ENCODE measurements at regions not wholly inside any gene's neighbourhood (a gene's known extent, or its start where the extent isn't known, plus 50 kb on each side); places are given as distances from the start of the nearest gene placed in this dataset.
A peak's percentile ranks its signal among the peaks of the same experiment; 100 is the strongest.
"Not testable (repeated sequence)": the region's sequence is repeated elsewhere in the genome, so short reads cannot be mapped to it uniquely, and the experiment has no call there.

DNA sequence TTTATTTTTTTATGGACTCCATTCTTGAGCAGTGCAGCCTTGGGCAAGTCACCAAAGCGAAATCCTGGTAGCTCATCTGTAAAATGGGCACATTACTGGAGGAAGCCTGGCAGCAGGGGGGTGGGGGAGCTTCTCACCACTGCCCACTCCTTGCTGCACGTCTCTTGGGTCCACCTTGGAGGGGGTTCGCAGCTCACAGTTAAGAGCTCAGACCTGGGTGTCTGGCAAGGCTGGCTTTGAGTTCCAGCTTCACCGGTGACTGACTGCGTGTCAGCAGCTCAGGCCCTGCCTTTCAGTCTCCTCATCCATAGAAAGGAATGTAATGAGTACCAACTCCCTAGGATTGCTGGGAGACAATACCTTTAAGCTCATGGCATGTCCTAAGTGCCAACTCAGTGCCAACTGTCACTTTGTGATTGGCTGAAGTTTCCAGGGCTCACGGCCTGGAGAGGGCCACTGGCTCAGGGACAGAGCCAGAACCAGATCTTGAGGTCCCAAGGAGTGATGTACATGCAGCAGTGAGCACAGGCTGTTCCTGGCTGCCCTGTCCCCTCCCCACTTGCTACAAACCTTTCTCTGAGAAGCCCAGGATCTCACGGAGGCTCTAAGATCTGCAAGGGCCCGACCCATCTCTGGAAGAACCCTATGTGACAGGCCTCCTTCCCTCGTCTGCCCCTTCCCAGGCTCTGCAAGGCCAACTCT lies 72.9 kb downstream of the C9orf50 start:
- Histone ChIP-seq H3K27ac (peak overlapping the region; percentile 51 to 71 (median 68)), H3K27me3 (peaks cover 0 to 10% (median 3%) of the 10 kb centered on the region in 3 donors), H3K4me1 (peaks cover 11 to 16% of the 10 kb centered on the region in 2 donors), H3K4me3 (no peak overlapping the region), H3K9me3 (no peaks in the 10 kb centered on the region), H3K36me3 (no peaks in the 10 kb centered on the region)
- no peak for TF ChIP-seq POLR2A (IDR thresholded peaks at IDR 0.05)
- TF ChIP-seq, protein P1, sequence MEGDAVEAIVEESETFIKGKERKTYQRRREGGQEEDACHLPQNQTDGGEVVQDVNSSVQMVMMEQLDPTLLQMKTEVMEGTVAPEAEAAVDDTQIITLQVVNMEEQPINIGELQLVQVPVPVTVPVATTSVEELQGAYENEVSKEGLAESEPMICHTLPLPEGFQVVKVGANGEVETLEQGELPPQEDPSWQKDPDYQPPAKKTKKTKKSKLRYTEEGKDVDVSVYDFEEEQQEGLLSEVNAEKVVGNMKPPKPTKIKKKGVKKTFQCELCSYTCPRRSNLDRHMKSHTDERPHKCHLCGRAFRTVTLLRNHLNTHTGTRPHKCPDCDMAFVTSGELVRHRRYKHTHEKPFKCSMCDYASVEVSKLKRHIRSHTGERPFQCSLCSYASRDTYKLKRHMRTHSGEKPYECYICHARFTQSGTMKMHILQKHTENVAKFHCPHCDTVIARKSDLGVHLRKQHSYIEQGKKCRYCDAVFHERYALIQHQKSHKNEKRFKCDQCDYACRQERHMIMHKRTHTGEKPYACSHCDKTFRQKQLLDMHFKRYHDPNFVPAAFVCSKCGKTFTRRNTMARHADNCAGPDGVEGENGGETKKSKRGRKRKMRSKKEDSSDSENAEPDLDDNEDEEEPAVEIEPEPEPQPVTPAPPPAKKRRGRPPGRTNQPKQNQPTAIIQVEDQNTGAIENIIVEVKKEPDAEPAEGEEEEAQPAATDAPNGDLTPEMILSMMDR (IDR thresholded peaks at IDR 0.05 in 4 of 5, conservative IDR thresholded peaks at IDR 0.05 in 1 of 5): no peak
- DNase-seq: no peak
- ATAC-seq: peak in 1 of 2 donors; percentile 14
- intact Hi-C loops (cut with DNase I; ENCODE audit: low total_unique reads) (no loop called here), in situ Hi-C loops (cut with MboI; ENCODE audit: low sequenced_read_pairs in 4 of 4) (no loop called here)

- in situ Hi-C loops (cut with MboI; ENCODE audit: low sequenced_read_pairs in 4 of 4): no loop called here
- H3K27me3 ChIP-seq: peaks cover 0 to 10% (median 3%) of the 10 kb centered on the region in 3 donors
- no peaks in the 10 kb centered on the region for H3K9me3 ChIP-seq
- TF ChIP-seq, protein P1 (IDR thresholded peaks at IDR 0.05 in 4 of 5, conservative IDR thresholded peaks at IDR 0.05 in 1 of 5): no peak
- TF ChIP-seq POLR2A (IDR thresholded peaks at IDR 0.05): no peak
- no peak overlapping the region for H3K4me3 ChIP-seq
- ATAC-seq: no peak
- no peak overlapping the region for H3K27ac ChIP-seq
- intact Hi-C loops (cut with DNase I; ENCODE audit: low total_unique reads): no loop called here
- DNase-seq: no peak
- H3K4me1 ChIP-seq: peaks cover 11 to 16% of the 10 kb centered on the region in 2 donors
- no peaks in the 10 kb centered on the region for H3K36me3 ChIP-seq
These were observed 73.8 kb downstream of the C9orf50 start for GRCh38 chr9:129547063-129547462.

DNA sequence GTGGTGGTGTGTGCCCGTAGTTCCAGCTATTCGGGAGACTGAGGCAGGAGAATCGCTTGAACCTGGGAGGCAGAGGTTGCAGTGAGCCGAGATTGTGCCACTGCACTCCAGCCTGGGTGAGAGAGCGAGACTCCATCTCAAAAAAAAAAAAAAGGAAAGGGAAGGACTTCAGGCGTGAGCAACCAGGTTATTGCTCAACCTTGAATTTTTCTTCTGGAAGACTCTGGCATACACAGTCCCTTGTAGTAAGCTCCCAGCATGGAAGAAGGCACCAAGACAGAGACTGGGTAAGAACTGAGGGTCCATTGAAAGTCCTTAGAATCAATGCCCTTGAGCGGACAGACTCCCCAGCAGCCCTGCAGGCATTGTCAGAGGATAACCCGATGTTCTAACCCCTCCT lies 75.0 kb downstream of the C9orf50 start:
- H3K36me3 ChIP-seq; H3K27me3 ChIP-seq; in situ Hi-C loops (cut with MboI; ENCODE audit: low sequenced_read_pairs in 4 of 4); intact Hi-C loops (cut with DNase I; ENCODE audit: low total_unique reads); H3K4me3 ChIP-seq; H3K9me3 ChIP-seq; H3K27ac ChIP-seq; DNase-seq; ATAC-seq: not testable (repeated sequence)
- peaks cover 11 to 16% of the 10 kb centered on the region in 2 donors for H3K4me1 ChIP-seq

DNA sequence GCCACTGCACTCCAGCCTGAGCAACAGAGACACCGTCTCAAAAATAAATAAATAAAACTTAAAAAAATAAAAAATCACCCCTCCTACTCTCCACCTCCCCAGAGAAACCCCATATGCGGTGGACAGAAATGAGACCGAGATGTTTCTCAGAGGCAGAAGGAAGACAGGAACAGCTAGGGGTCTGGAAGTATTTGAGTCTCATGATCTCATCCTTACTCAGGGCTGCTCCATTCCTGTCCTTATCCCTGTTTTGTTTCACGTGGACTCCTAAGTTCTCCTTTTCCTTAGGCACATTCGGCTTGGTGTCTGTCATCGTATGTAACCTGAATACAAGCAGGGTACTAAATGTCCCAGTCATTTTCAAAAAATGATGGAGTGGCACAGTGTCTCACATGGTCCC lies 76.1 kb downstream of the C9orf50 start:
- Histone ChIP-seq H3K27ac (no peak overlapping the region), H3K36me3 (no peaks in the 10 kb centered on the region), H3K9me3 (no peaks in the 10 kb centered on the region), H3K4me3 (no peak overlapping the region), H3K4me1 (peaks cover 7 to 14% of the 10 kb centered on the region in 2 donors), H3K27me3 (peaks cover 0 to 5% (median 3%) of the 10 kb centered on the region in 3 donors)
- ATAC-seq (no peak), DNase-seq (no peak)
- in situ Hi-C loops (cut with MboI; ENCODE audit: low sequenced_read_pairs in 4 of 4) (no loop called here), intact Hi-C loops (cut with DNase I; ENCODE audit: low total_unique reads) (no loop called here)
- no peak for TF ChIP-seq POLR2A (IDR thresholded peaks at IDR 0.05)
- TF ChIP-seq, protein P1 (IDR thresholded peaks at IDR 0.05 in 4 of 5, conservative IDR thresholded peaks at IDR 0.05 in 1 of 5): no peak

DNA sequence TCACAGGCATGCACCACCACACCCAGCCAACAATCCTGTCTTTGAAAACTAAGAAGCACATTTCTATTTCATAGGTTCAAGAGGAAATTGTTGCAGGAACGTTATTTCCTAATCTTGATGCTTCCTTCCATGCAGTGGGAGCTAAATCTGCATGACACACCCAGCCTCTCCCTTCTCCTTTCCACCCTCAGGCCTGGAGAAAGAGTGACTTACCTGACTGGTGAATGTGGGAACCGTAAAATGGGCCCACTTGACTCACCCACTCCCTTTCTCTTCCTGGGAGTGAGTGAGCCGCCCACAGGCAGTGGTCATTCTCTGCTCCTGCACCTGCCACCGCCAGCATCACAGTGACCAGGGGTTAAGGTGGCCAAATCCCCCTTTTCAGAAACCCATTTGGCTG lies 78.2 kb downstream of the C9orf50 start:
- Histone ChIP-seq H3K4me3 (no peak overlapping the region), H3K36me3 (no peaks in the 10 kb centered on the region), H3K9me3 (no peaks in the 10 kb centered on the region), H3K27ac (no peak overlapping the region), H3K27me3 (no peaks in the 10 kb centered on the region), H3K4me1 (no peaks in the 10 kb centered on the region)
- no peak for ATAC-seq
- no peak for DNase-seq
- intact Hi-C loops (cut with DNase I; ENCODE audit: low total_unique reads): no loop called here
- TF ChIP-seq POLR2A (IDR thresholded peaks at IDR 0.05): no peak
- TF ChIP-seq, protein P1 (IDR thresholded peaks at IDR 0.05 in 4 of 5, conservative IDR thresholded peaks at IDR 0.05 in 1 of 5): no peak
- in situ Hi-C loops (cut with MboI; ENCODE audit: low sequenced_read_pairs in 4 of 4): no loop called here
